ENCODE measurements at regions not wholly inside any gene's neighbourhood (a gene's known extent, or its start where the extent isn't known, plus 50 kb on each side); places are given as distances from the start of the nearest gene placed in this dataset.

GRCh38 chr20:24836661-24837299 lies 112.3 kb upstream of the CST7 start:
- no peak overlapping the region for H3K4me3 Mint-ChIP-seq
- peaks cover 13% of the 10 kb centered on the region for H3K27me3 Mint-ChIP-seq

DNA sequence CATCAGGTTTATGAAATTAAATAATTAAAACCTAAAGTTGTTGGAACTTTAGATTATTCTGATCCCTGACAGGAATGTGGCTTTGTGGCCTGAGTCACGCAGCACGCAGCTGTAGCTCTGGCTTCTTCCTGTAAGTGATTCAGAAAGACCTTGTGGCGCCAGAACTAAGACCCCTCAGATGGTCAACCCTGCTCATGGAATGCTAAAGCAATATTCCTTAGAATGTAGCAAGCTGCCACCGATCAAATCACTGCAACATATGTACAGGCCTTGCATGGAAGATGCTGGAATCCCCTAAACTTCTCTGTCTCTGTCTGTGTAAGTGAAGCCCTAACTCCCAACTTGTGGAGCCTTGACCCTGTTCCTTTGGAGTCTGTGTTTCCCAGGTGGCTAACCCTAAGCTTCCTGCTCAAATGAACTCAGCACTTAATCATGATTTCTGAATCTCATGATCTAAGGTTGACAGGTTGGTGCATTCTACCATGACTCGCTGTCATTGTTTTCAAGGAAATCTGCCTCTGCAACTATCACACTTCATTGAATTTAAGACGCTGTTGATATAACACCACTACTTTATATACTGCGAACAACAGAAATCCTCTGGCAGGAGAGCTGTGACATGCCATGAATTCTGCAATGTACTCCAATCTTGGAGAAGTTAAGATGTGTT lies 111.2 kb upstream of the CST7 start:
- peaks cover 21% of the 10 kb centered on the region for H3K27me3 Mint-ChIP-seq
- no peak for DNase-seq (ENCODE audit: extremely low spot score, unreplicated experiment)
- H3K9me3 Mint-ChIP-seq, result no peaks in the 10 kb centered on the region
- no peak overlapping the region for H3K4me3 Mint-ChIP-seq
- peaks cover 6% of the 10 kb centered on the region for H3K4me1 Mint-ChIP-seq (ENCODE audit: unreplicated experiment)
- no peak for TF ChIP-seq CTCF (conservative IDR thresholded peaks at IDR 0.05)
- H3K36me3 Mint-ChIP-seq, result no peaks in the 10 kb centered on the region
- no peak overlapping the region for H3K27ac Mint-ChIP-seq

More at GRCh38 chr20:24836661-24837299, 112.3 kb upstream of the CST7 start:
- no peak overlapping the region for H3K27ac Mint-ChIP-seq
- H3K4me1 Mint-ChIP-seq (ENCODE audit: unreplicated experiment), result peaks cover 6% of the 10 kb centered on the region
- no peaks in the 10 kb centered on the region for H3K36me3 Mint-ChIP-seq
- no peaks in the 10 kb centered on the region for H3K9me3 Mint-ChIP-seq
- DNase-seq (ENCODE audit: extremely low spot score, unreplicated experiment), result no peak
- no peak for TF ChIP-seq CTCF (conservative IDR thresholded peaks at IDR 0.05)

DNA sequence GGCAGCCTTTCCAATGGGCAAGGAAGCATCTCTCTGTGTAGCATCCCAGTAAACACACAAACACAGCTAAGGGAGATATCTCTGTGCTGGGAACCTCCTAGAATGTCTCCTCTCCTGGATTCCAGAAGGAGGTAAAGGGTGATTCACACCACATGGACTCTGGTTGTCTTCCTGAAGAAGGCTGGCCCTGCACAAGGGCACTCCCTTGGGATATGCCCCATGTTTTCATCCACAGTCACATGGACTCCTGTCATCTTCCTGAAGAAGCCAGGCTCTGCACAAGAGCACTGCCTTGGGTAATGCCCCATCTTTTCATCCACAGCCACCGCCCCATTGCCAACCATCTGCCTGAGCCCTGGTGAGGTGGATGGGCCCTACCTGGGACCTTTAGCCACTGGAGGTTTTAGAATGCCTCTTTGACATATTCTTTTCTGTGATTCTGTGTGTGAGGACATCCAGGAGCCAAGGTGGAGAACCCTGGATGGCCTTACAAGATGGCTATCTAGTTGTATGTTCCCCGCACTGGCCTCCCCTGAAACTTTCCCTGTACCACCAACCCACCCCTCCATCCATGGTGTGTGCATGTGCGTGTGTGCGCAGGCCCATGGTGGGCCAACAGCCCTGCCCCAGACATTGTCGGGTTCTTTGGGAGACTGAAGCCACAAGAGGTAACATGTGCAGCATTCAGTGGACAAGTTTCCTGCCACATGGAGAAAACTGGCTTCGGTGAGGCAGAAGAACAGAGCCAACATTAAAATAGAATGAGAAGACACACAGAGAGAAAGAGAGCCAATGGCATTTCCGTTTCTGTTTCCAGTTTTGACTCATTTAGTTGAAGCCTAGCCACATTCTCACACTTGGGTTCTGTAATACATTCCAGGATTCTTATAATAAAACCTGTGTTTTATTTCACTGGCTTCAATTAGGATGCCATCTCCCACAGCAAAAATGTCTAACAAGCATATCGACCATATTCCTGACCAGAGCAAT lies 110.2 kb upstream of the CST7 start:
- no peak for DNase-seq (ENCODE audit: extremely low spot score, unreplicated experiment)
- no peak overlapping the region for H3K4me3 Mint-ChIP-seq
- no peaks in the 10 kb centered on the region for H3K9me3 Mint-ChIP-seq
- H3K27ac Mint-ChIP-seq, result no peak overlapping the region
- peaks cover 6% of the 10 kb centered on the region for H3K4me1 Mint-ChIP-seq (ENCODE audit: unreplicated experiment)
- H3K27me3 Mint-ChIP-seq, result peaks cover 24% of the 10 kb centered on the region
- H3K36me3 Mint-ChIP-seq, result no peaks in the 10 kb centered on the region
- TF ChIP-seq CTCF (conservative IDR thresholded peaks at IDR 0.05), result no peak

GRCh38 chr20:24840121-24840713 lies 108.9 kb upstream of the CST7 start:
- DNase-seq (ENCODE audit: extremely low spot score, unreplicated experiment), result no peak
- Mint-ChIP-seq H3K36me3 (no peaks in the 10 kb centered on the region), H3K27me3 (peaks cover 24% of the 10 kb centered on the region), H3K4me3 (no peak overlapping the region), H3K9me3 (no peaks in the 10 kb centered on the region), H3K27ac (no peak overlapping the region), H3K4me1 (ENCODE audit: unreplicated experiment) (peaks cover 6% of the 10 kb centered on the region)
- no peak for TF ChIP-seq CTCF (conservative IDR thresholded peaks at IDR 0.05)

DNA sequence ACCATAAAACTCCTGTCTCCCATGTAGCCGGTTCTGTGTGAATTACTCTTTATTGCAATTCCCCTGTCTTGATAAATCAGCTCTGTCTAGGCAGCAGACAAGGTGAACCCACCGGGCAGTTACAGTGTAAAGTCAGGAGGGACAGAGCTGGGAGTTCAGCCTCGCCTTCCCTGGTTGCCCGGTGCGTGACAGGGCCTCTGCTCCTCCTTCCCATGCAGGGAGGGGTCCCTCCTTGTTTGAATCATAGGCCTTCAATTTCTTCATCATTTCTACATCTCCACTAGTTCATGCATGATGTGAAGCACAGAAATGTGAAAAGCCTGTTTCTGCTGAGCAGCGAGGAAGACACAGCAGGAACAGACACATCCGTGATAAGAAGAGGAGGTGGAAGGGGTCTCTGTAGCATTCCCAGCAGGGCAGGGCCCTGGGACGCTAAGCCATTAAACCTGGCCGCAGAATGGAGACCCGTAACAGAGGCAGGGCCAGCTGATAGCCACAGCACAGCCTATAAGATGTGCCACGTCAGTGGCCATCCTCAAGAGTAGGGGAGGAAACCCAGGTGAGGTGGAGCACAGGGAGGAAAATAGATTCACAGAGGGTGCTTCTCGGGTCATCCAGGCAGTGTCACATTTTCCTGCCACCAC lies 106.7 kb upstream of the CST7 start:
- Mint-ChIP-seq H3K27me3 (peaks cover 24% of the 10 kb centered on the region), H3K9me3 (peaks cover 1% of the 10 kb centered on the region), H3K4me3 (no peak overlapping the region), H3K4me1 (ENCODE audit: unreplicated experiment) (peaks cover 6% of the 10 kb centered on the region), H3K27ac (no peak overlapping the region), H3K36me3 (no peaks in the 10 kb centered on the region)
- no peak for DNase-seq (ENCODE audit: extremely low spot score, unreplicated experiment)
- no peak for TF ChIP-seq CTCF (conservative IDR thresholded peaks at IDR 0.05)
